ENCODE measurements at regions not wholly inside any gene's neighbourhood (a gene's known extent, or its start where the extent isn't known, plus 50 kb on each side); places are given as distances from the start of the nearest gene placed in this dataset.

DNA sequence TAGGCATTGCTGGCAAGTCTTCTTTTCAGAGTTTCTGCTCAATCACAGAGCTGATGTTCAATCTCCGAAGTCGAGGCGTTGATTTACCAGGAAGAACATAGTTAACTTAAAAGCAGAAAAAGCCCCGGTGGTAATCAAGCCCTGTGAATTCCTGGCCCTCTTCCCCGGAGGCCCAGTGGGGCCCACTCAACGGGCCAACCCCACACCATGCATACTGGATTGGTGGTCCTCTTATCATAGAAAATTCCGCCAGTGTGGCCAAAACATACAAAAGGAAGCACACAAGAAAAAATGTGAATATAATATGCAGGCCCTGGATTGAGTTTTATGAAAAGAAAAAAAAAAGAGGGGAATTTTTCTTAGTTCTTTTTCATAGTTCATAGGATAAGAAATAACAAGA lies 873.0 kb upstream of the NR2F2 start:
- H3K9me2 ChIP-seq (replicated peaks; ENCODE audit: low read depth, low read length): no peaks in the 10 kb centered on the region
- H3K4me2 ChIP-seq (ENCODE audit: low read depth, low read length, poor library complexity, severe bottlenecking): no peak overlapping the region
- H3K27me3 ChIP-seq (ENCODE audit: insufficient read depth, low read length, poor library complexity, severe bottlenecking): peaks cover 100% of the 10 kb centered on the region
- TF ChIP-seq EZH2phosphoT487 (IDR thresholded peaks at IDR 0.05; ENCODE audit: borderline replicate concordance): no peak
- TF ChIP-seq CTCF (conservative IDR thresholded peaks at IDR 0.05; ENCODE audit: low read length): no peak
- peaks cover 10% of the 10 kb centered on the region for H3K4me1 ChIP-seq (ENCODE audit: insufficient read depth, low read length, poor library complexity, severe bottlenecking)
- H3F3A ChIP-seq (ENCODE audit: low read depth): no peaks in the 10 kb centered on the region
- H3K9me3 ChIP-seq (ENCODE audit: insufficient read depth, low read depth, low read length): no peaks in the 10 kb centered on the region
- H3K9ac ChIP-seq (ENCODE audit: low read depth, low read length, poor library complexity, severe bottlenecking): no peak overlapping the region
- peaks cover 2% of the 10 kb centered on the region for H4K20me1 ChIP-seq (ENCODE audit: insufficient read depth, low read length, poor library complexity, severe bottlenecking)
- no peaks in the 10 kb centered on the region for H3K79me2 ChIP-seq (ENCODE audit: insufficient read depth, low read length)
- no peak overlapping the region for H3K4me3 ChIP-seq (ENCODE audit: low read length, poor library complexity, severe bottlenecking)
- no peak overlapping the region for H2AFZ ChIP-seq (ENCODE audit: low read length)
- H3K36me3 ChIP-seq (ENCODE audit: insufficient read depth, low read length): no peaks in the 10 kb centered on the region

DNA sequence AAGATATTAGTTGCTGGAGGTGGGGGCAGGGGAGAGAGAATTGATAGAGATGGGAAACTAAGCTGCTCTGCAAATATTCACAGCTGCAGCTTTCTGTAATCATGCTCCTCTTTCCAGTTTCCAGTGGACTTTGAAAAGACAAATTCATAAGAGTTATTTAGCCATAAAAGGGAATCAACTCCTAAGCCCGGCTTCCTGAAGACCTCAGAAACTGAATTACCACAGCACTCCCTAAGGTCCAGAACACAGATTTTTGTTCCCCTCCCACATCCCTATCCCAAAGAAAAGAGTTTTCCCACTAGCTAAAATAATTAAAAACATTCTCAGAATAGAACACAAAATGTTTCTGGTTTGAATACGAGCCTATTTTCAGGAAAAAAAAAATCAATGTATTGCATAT lies 871.8 kb upstream of the NR2F2 start:
- no peaks in the 10 kb centered on the region for H3K9me3 ChIP-seq (ENCODE audit: insufficient read depth, low read depth, low read length)
- H3K4me3 ChIP-seq (ENCODE audit: low read length, poor library complexity, severe bottlenecking): no peak overlapping the region
- H3K36me3 ChIP-seq (ENCODE audit: insufficient read depth, low read length): no peaks in the 10 kb centered on the region
- TF ChIP-seq EZH2phosphoT487 (IDR thresholded peaks at IDR 0.05; ENCODE audit: borderline replicate concordance): no peak
- TF ChIP-seq CTCF (conservative IDR thresholded peaks at IDR 0.05; ENCODE audit: low read length): no peak
- H3K4me1 ChIP-seq (ENCODE audit: insufficient read depth, low read length, poor library complexity, severe bottlenecking): peaks cover 10% of the 10 kb centered on the region
- H3F3A ChIP-seq (ENCODE audit: low read depth): no peaks in the 10 kb centered on the region
- no peak overlapping the region for H2AFZ ChIP-seq (ENCODE audit: low read length)
- H3K27me3 ChIP-seq (ENCODE audit: insufficient read depth, low read length, poor library complexity, severe bottlenecking): peaks cover 100% of the 10 kb centered on the region
- H3K9me2 ChIP-seq (replicated peaks; ENCODE audit: low read depth, low read length): no peaks in the 10 kb centered on the region
- H4K20me1 ChIP-seq (ENCODE audit: insufficient read depth, low read length, poor library complexity, severe bottlenecking): peaks cover 2% of the 10 kb centered on the region
- no peak overlapping the region for H3K9ac ChIP-seq (ENCODE audit: low read depth, low read length, poor library complexity, severe bottlenecking)
- no peak overlapping the region for H3K4me2 ChIP-seq (ENCODE audit: low read depth, low read length, poor library complexity, severe bottlenecking)
- H3K79me2 ChIP-seq (ENCODE audit: insufficient read depth, low read length): no peaks in the 10 kb centered on the region

DNA sequence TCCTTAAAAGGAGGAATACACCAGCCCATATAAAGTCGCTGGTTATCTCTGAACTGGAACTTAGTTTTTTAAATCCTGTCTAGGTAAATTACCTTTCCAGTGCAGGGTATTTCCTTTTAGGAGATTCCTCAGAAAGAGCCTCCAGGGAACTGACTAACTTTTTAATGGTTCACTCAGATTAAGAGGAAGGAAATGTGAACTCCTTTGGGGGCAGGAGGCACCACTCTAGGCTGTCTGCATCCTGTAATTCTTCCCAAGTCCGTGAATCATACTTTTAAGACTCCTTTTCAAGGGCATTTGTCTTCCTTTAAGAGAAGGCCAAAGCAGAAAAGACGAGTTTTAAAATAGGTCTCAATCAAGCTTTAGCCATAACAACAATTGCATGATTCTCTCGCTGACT lies 871.2 kb upstream of the NR2F2 start:
- TF ChIP-seq CTCF (conservative IDR thresholded peaks at IDR 0.05; ENCODE audit: low read length) (no peak), EZH2phosphoT487 (IDR thresholded peaks at IDR 0.05; ENCODE audit: borderline replicate concordance) (no peak)
- Histone ChIP-seq H3K4me3 (ENCODE audit: low read length, poor library complexity, severe bottlenecking) (no peak overlapping the region), H3K4me1 (ENCODE audit: insufficient read depth, low read length, poor library complexity, severe bottlenecking) (peaks cover 10% of the 10 kb centered on the region), H4K20me1 (ENCODE audit: insufficient read depth, low read length, poor library complexity, severe bottlenecking) (peaks cover 2% of the 10 kb centered on the region), H2AFZ (ENCODE audit: low read length) (no peak overlapping the region), H3K79me2 (ENCODE audit: insufficient read depth, low read length) (no peaks in the 10 kb centered on the region), H3K9me2 (replicated peaks; ENCODE audit: low read depth, low read length) (no peaks in the 10 kb centered on the region), H3K9ac (ENCODE audit: low read depth, low read length, poor library complexity, severe bottlenecking) (no peak overlapping the region), H3K9me3 (ENCODE audit: insufficient read depth, low read depth, low read length) (no peaks in the 10 kb centered on the region), H3K27me3 (ENCODE audit: insufficient read depth, low read length, poor library complexity, severe bottlenecking) (peaks cover 100% of the 10 kb centered on the region), H3K4me2 (ENCODE audit: low read depth, low read length, poor library complexity, severe bottlenecking) (no peak overlapping the region), H3K36me3 (ENCODE audit: insufficient read depth, low read length) (no peaks in the 10 kb centered on the region), H3F3A (ENCODE audit: low read depth) (no peaks in the 10 kb centered on the region)
